Spinal cord (tissue), 9 donors: ENCODE measurements at regions not wholly inside any gene's neighbourhood (a gene's known extent, or its start where the extent isn't known, plus 50 kb on each side); places are given as distances from the start of the nearest gene placed in this dataset.

Source experiments
- DNase-seq, 6 donors: peaks; one replicate each; pipeline versions ENCODE4 v3.0.0 to v3.0.0-alpha.2; 2013 to 2015; ENCODE audit warnings: low spot score in 6 of 6, low read depth in 4 of 6
- H3K27ac ChIP-seq: one replicate; pipeline ENCODE4 v1.5.1; 2013; ENCODE audit warnings: low read depth, low read length, control low read depth
- H3K27me3 ChIP-seq: one replicate; pipeline ENCODE4 v1.6.1; 2013; ENCODE audit warnings: low read length; ENCODE audit not compliant: control insufficient read depth, insufficient read depth
- H3K36me3 ChIP-seq: one replicate; pipeline ENCODE4 v1.6.1; 2013; ENCODE audit warnings: low read length; ENCODE audit not compliant: control insufficient read depth, insufficient read depth
- H3K4me1 ChIP-seq: one replicate; pipeline ENCODE4 v1.6.1; 2013; ENCODE audit warnings: low read length; ENCODE audit not compliant: control insufficient read depth, insufficient read depth
- H3K4me3 ChIP-seq: one replicate; pipeline ENCODE4 v1.5.1; 2013; ENCODE audit warnings: low read depth, low read length, control low read depth
- H3K9me3 ChIP-seq: one replicate; pipeline ENCODE4 v1.6.1; 2013; ENCODE audit warnings: low read length; ENCODE audit not compliant: control insufficient read depth, insufficient read depth
- WGBS: methylation state at CpG from one replicate; pipeline ENCODE4 v1.1.5; 2013; ENCODE audit warnings: missing lambda C conversion rate; ENCODE audit not compliant: insufficient coverage; 5-methylcytosine and 5-hydroxymethylcytosine counted together
- donor health status: healthy.

- Histone ChIP-seq H3K27ac (no peak overlapping the region), H3K27me3 (no peaks in the 10 kb centered on the region), H3K36me3 (no peaks in the 10 kb centered on the region), H3K4me1 (no peaks in the 10 kb centered on the region), H3K9me3 (no peaks in the 10 kb centered on the region), H3K4me3 (no peak overlapping the region)
- no peak for DNase-seq
- 87% methylated on average over 2 of the region's 3 CpGs for WGBS
These were observed 365.9 kb downstream of the PTPRU start for GRCh38 chr1:29602203-29602602.

GRCh38 chr1:29601021-29601420 lies 364.7 kb downstream of the PTPRU start:
- no peak overlapping the region for H3K27ac ChIP-seq
- no peaks in the 10 kb centered on the region for H3K36me3 ChIP-seq
- WGBS, result 89% methylated on average over 3 of the region's 3 CpGs

GRCh38 chr1:29599826-29600225 lies 363.5 kb downstream of the PTPRU start:
- no peak for DNase-seq
- Histone ChIP-seq H3K9me3 (no peaks in the 10 kb centered on the region), H3K27ac (no peak overlapping the region), H3K36me3 (no peaks in the 10 kb centered on the region), H3K27me3 (no peaks in the 10 kb centered on the region), H3K4me3 (no peak overlapping the region), H3K4me1 (no peaks in the 10 kb centered on the region)
- WGBS, result 84% methylated on average over 3 of the region's 3 CpGs

More at GRCh38 chr1:29601021-29601420, 364.7 kb downstream of the PTPRU start:
- Histone ChIP-seq H3K4me1 (no peaks in the 10 kb centered on the region), H3K4me3 (no peak overlapping the region), H3K9me3 (no peaks in the 10 kb centered on the region), H3K27me3 (no peaks in the 10 kb centered on the region)
- DNase-seq, result no peak

- H3K36me3 ChIP-seq, result no peaks in the 10 kb centered on the region
- H3K4me3 ChIP-seq, result no peak overlapping the region
- H3K27me3 ChIP-seq, result no peaks in the 10 kb centered on the region
- no peaks in the 10 kb centered on the region for H3K9me3 ChIP-seq
- no peak overlapping the region for H3K27ac ChIP-seq
- WGBS, result 95% methylated on average over 5 of the region's 5 CpGs
- DNase-seq, result no peak
- no peaks in the 10 kb centered on the region for H3K4me1 ChIP-seq
These were observed 362.7 kb downstream of the PTPRU start for GRCh38 chr1:29599071-29599470.

- H3K27ac ChIP-seq, result no peak overlapping the region
- DNase-seq, result no peak
- no peaks in the 10 kb centered on the region for H3K9me3 ChIP-seq
- H3K36me3 ChIP-seq, result no peaks in the 10 kb centered on the region
- H3K4me1 ChIP-seq, result no peaks in the 10 kb centered on the region
- no peaks in the 10 kb centered on the region for H3K27me3 ChIP-seq
- no peak overlapping the region for H3K4me3 ChIP-seq
- WGBS, result 86% methylated on average over 2 of the region's 5 CpGs
These were observed 361.5 kb downstream of the PTPRU start for GRCh38 chr1:29597861-29598260.

- Histone ChIP-seq H3K27me3 (no peaks in the 10 kb centered on the region), H3K27ac (no peak overlapping the region), H3K9me3 (no peaks in the 10 kb centered on the region), H3K4me3 (no peak overlapping the region), H3K36me3 (no peaks in the 10 kb centered on the region), H3K4me1 (peaks cover 9% of the 10 kb centered on the region)
- no peak for DNase-seq
- WGBS, result 80% methylated on average over 4 of the region's 4 CpGs
These were observed 357.5 kb downstream of the PTPRU start for GRCh38 chr1:29593601-29594382.

- H3K9me3 ChIP-seq, result no peaks in the 10 kb centered on the region
These were observed 356.4 kb downstream of the PTPRU start for GRCh38 chr1:29592731-29593130.

GRCh38 chr1:29592261-29592615 lies 355.9 kb downstream of the PTPRU start:
- DNase-seq, result no peak
- H3K36me3 ChIP-seq, result no peaks in the 10 kb centered on the region
- no peaks in the 10 kb centered on the region for H3K9me3 ChIP-seq
- WGBS, result 93% methylated on average over 4 of the region's 6 CpGs
- H3K27ac ChIP-seq, result no peak overlapping the region
- peaks cover 9% of the 10 kb centered on the region for H3K4me1 ChIP-seq
- no peaks in the 10 kb centered on the region for H3K27me3 ChIP-seq
- no peak overlapping the region for H3K4me3 ChIP-seq

More at GRCh38 chr1:29592731-29593130, 356.4 kb downstream of the PTPRU start:
- DNase-seq, result no peak
- Histone ChIP-seq H3K4me1 (peaks cover 9% of the 10 kb centered on the region), H3K36me3 (no peaks in the 10 kb centered on the region), H3K27me3 (no peaks in the 10 kb centered on the region), H3K4me3 (no peak overlapping the region), H3K27ac (no peak overlapping the region)
- 75% methylated on average over 5 of the region's 5 CpGs for WGBS

GRCh38 chr1:29591601-29592260 lies 355.4 kb downstream of the PTPRU start:
- Histone ChIP-seq H3K27me3 (no peaks in the 10 kb centered on the region), H3K4me1 (peaks cover 9% of the 10 kb centered on the region), H3K27ac (no peak overlapping the region), H3K9me3 (no peaks in the 10 kb centered on the region), H3K4me3 (no peak overlapping the region), H3K36me3 (no peaks in the 10 kb centered on the region)
- WGBS, result 84% methylated on average over 6 of the region's 13 CpGs
- DNase-seq, result no peak
